ENCODE measurements at regions not wholly inside any gene's neighbourhood (a gene's known extent, or its start where the extent isn't known, plus 50 kb on each side); places are given as distances from the start of the nearest gene placed in this dataset.

DNA sequence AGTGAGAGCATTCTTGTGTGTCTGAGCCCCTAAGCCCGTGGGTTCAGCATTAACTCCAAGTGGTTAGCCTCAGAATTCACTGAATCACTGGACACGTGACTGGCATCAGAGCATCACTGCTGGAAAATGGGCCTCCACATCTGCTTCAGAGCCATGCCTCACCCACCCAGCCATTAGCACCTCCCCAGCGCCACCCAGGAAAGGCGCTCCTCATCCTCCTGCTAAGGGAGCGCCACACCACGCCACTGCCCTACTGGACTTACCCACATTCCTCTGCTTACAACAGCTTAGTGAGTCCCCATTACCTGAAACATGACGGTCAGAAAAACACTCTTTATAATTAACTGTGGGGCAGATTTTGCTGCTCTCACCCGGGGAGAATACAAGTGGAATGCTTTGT lies 442.6 kb upstream of the MYT1L start:
- TF ChIP-seq, protein P1, sequence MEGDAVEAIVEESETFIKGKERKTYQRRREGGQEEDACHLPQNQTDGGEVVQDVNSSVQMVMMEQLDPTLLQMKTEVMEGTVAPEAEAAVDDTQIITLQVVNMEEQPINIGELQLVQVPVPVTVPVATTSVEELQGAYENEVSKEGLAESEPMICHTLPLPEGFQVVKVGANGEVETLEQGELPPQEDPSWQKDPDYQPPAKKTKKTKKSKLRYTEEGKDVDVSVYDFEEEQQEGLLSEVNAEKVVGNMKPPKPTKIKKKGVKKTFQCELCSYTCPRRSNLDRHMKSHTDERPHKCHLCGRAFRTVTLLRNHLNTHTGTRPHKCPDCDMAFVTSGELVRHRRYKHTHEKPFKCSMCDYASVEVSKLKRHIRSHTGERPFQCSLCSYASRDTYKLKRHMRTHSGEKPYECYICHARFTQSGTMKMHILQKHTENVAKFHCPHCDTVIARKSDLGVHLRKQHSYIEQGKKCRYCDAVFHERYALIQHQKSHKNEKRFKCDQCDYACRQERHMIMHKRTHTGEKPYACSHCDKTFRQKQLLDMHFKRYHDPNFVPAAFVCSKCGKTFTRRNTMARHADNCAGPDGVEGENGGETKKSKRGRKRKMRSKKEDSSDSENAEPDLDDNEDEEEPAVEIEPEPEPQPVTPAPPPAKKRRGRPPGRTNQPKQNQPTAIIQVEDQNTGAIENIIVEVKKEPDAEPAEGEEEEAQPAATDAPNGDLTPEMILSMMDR (conservative IDR thresholded peaks at IDR 0.05 in 1 of 2, IDR thresholded peaks at IDR 0.05 in 1 of 2; ENCODE audit: low read depth in 1 of 2, low read length in 2 of 2) = no peak
- TF ChIP-seq EZH2 (IDR thresholded peaks at IDR 0.05; ENCODE audit: low read length, missing control alignments) = no peak

All from fibroblast of lung (primary cell).